Tibial nerve (tissue), 3 donors: ENCODE measurements at regions not wholly inside any gene's neighbourhood (a gene's known extent, or its start where the extent isn't known, plus 50 kb on each side); places are given as distances from the start of the nearest gene placed in this dataset.

Source experiments
- POLR2A ChIP-seq, 2 donors: fragments of 450-650 bp; IDR thresholded peaks; one replicate each; pipeline ENCODE4 v1.6.1; 2017; ENCODE audit warnings: antibody characterized with exemption in 2 of 2, mild to moderate bottlenecking in 2 of 2, moderate library complexity in 2 of 2
- TF ChIP-seq, protein P1 (sequence below), 5 experiments: fragments of 200-600 bp in 3 of 5; fragments of 450-650 bp in 2 of 5; sonication (generic) in 3 of 5; IDR thresholded peaks; one replicate each; pipeline ENCODE4 v1.5.1; 2016 to 2019; ENCODE audit warnings: antibody characterized with exemption in 5 of 5, mild to moderate bottlenecking in 3 of 5, moderate library complexity in 2 of 5

DNA sequence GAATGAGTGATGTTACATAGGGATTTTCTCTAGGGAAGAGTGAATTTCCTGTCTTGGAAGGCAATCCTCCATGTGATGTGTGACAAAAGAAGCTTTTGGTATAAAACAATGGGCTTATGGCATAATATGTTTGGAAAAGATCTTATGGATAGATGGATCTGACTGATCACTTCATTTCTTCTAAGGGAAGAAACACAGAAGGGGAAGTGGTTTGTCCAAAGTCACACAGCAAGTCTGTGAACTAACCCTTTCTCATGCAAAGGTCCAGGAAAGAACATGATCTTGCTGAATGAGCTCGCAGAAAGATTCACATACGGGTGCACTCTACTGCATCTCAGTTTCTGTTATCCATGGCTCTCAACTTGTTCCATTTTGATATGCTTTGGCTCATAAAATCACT, 575.9 kb upstream of the JAG1 start:
- TF ChIP-seq POLR2A (IDR thresholded peaks at IDR 0.05) = no peak
- TF ChIP-seq, protein P1, sequence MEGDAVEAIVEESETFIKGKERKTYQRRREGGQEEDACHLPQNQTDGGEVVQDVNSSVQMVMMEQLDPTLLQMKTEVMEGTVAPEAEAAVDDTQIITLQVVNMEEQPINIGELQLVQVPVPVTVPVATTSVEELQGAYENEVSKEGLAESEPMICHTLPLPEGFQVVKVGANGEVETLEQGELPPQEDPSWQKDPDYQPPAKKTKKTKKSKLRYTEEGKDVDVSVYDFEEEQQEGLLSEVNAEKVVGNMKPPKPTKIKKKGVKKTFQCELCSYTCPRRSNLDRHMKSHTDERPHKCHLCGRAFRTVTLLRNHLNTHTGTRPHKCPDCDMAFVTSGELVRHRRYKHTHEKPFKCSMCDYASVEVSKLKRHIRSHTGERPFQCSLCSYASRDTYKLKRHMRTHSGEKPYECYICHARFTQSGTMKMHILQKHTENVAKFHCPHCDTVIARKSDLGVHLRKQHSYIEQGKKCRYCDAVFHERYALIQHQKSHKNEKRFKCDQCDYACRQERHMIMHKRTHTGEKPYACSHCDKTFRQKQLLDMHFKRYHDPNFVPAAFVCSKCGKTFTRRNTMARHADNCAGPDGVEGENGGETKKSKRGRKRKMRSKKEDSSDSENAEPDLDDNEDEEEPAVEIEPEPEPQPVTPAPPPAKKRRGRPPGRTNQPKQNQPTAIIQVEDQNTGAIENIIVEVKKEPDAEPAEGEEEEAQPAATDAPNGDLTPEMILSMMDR (IDR thresholded peaks at IDR 0.05) = no peak
